GM12878 (cell line): ENCODE measurements at regions not wholly inside any gene's neighbourhood (a gene's known extent, or its start where the extent isn't known, plus 50 kb on each side); places are given as distances from the start of the nearest gene placed in this dataset.

Source experiments
- BCLAF1 ChIP-seq: fragments of 450-650 bp; IDR thresholded peaks from 2 replicates; pipeline ENCODE4 v1.6.1; 2017; ENCODE audit warnings: antibody characterized with exemption, mild to moderate bottlenecking, moderate library complexity
- E2F4 ChIP-seq: IDR thresholded peaks from 2 replicates; pipeline ENCODE4 v1.6.1; 2012; ENCODE audit warnings: low read depth, low read length, improper control_type of control experiment
- PRDM15 ChIP-seq: fragments of 450-650 bp; formaldehyde crosslinking; IDR thresholded peaks from 2 replicates; pipeline ENCODE4 v1.4.0; 2020; ENCODE audit warnings: mild to moderate bottlenecking, moderate library complexity
- RELB ChIP-seq: fragments of 450-650 bp; IDR thresholded peaks from 2 replicates; pipeline ENCODE4 v1.6.1; 2017; ENCODE audit warnings: low read depth, mild to moderate bottlenecking, moderate library complexity
- YBX1 ChIP-seq: fragments of 450-650 bp; IDR thresholded peaks from 2 replicates; pipeline ENCODE4 v1.6.1; 2016; ENCODE audit warnings: antibody characterized with exemption
- TF ChIP-seq, protein P1 (sequence below): fragments of 150-350 bp; IDR thresholded peaks from 2 replicates; pipeline ENCODE4 v1.6.1; 2014; ENCODE audit warnings: mild to moderate bottlenecking, low read depth, low read length

DNA sequence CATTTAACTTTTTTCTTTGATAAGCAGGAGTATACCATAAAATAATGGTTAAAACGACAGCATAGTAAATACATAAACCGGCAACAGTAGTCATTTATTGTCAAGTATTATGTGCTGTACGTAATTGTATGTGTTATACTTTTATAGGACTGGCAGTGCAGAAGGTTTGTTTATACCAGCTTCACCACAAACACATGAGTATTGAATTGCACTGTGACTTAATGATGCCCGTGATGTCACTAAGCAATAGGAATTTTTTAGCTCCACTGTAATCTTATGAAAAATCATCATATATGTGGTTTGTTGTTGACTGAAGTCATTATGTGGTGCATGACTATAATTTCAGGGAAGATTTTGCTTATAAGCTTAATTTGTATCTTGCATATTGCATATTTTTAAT, 424.6 kb downstream of the PABPC4L start (continued):
- no peak for TF ChIP-seq E2F4
- TF ChIP-seq YBX1 = no peak
- no peak for TF ChIP-seq RELB
- no peak for TF ChIP-seq PRDM15
- TF ChIP-seq, protein P1, sequence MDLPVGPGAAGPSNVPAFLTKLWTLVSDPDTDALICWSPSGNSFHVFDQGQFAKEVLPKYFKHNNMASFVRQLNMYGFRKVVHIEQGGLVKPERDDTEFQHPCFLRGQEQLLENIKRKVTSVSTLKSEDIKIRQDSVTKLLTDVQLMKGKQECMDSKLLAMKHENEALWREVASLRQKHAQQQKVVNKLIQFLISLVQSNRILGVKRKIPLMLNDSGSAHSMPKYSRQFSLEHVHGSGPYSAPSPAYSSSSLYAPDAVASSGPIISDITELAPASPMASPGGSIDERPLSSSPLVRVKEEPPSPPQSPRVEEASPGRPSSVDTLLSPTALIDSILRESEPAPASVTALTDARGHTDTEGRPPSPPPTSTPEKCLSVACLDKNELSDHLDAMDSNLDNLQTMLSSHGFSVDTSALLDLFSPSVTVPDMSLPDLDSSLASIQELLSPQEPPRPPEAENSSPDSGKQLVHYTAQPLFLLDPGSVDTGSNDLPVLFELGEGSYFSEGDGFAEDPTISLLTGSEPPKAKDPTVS = no peak
- TF ChIP-seq BCLAF1 = no peak
- TF ChIP-seq, all 136 proteins: peak for 0
